ENCODE measurements at regions not wholly inside any gene's neighbourhood (a gene's known extent, or its start where the extent isn't known, plus 50 kb on each side); places are given as distances from the start of the nearest gene placed in this dataset.

- H2AFZ ChIP-seq (ENCODE audit: low read length) = no peak overlapping the region
These were observed 84.1 kb upstream of the NCKAP5 start for GRCh38 chr2:133652398-133652797.

GRCh38 chr2:133653056-133653455 lies 84.8 kb upstream of the NCKAP5 start:
- TF ChIP-seq EZH2 (IDR thresholded peaks at IDR 0.05; ENCODE audit: borderline replicate concordance, low read length) (no peak), CTCF (IDR thresholded peaks at IDR 0.05; ENCODE audit: low read length) (no peak)
- H3K9me2 ChIP-seq (ENCODE audit: low read depth, low read length) = no peaks in the 10 kb centered on the region
- no peak overlapping the region for H3K27ac ChIP-seq (ENCODE audit: low read depth, low read length, poor library complexity, severe bottlenecking)

More at GRCh38 chr2:133652398-133652797, 84.1 kb upstream of the NCKAP5 start:
- Histone ChIP-seq H3K4me2 (ENCODE audit: low read length) (no peak overlapping the region), H3K79me2 (ENCODE audit: insufficient read depth, low read length) (no peaks in the 10 kb centered on the region), H3K4me3 (ENCODE audit: low read depth, low read length, poor library complexity, severe bottlenecking) (no peak overlapping the region), H3F3A (ENCODE audit: insufficient read depth, low read length) (no peaks in the 10 kb centered on the region), H3K36me3 (ENCODE audit: insufficient read depth, low read length) (no peaks in the 10 kb centered on the region), H3K9me3 (ENCODE audit: low read length) (no peaks in the 10 kb centered on the region), H3K4me1 (ENCODE audit: insufficient read depth, low read length, severe bottlenecking) (no peaks in the 10 kb centered on the region), H3K27me3 (ENCODE audit: insufficient read depth, low read length) (no peaks in the 10 kb centered on the region), H3K9ac (ENCODE audit: low read length) (no peak overlapping the region), H3K9me2 (ENCODE audit: low read depth, low read length) (no peaks in the 10 kb centered on the region), H3K27ac (ENCODE audit: low read depth, low read length, poor library complexity, severe bottlenecking) (no peak overlapping the region), H4K20me1 (ENCODE audit: insufficient read depth, low read length) (no peaks in the 10 kb centered on the region)
- TF ChIP-seq CTCF (IDR thresholded peaks at IDR 0.05; ENCODE audit: low read length) = no peak
- TF ChIP-seq EZH2 (IDR thresholded peaks at IDR 0.05; ENCODE audit: borderline replicate concordance, low read length) = no peak

GRCh38 chr2:133654949-133655348 lies 86.7 kb upstream of the NCKAP5 start:
- H3K79me2 ChIP-seq (ENCODE audit: insufficient read depth, low read length) = no peaks in the 10 kb centered on the region
- TF ChIP-seq CTCF (IDR thresholded peaks at IDR 0.05; ENCODE audit: low read length) (no peak), EZH2 (IDR thresholded peaks at IDR 0.05; ENCODE audit: borderline replicate concordance, low read length) (no peak)
- no peaks in the 10 kb centered on the region for H3K36me3 ChIP-seq (ENCODE audit: insufficient read depth, low read length)
- no peaks in the 10 kb centered on the region for H3K9me2 ChIP-seq (ENCODE audit: low read depth, low read length)
- H3K27ac ChIP-seq (ENCODE audit: low read depth, low read length, poor library complexity, severe bottlenecking) = no peak overlapping the region
- no peaks in the 10 kb centered on the region for H4K20me1 ChIP-seq (ENCODE audit: insufficient read depth, low read length)
- no peak overlapping the region for H3K4me3 ChIP-seq (ENCODE audit: low read depth, low read length, poor library complexity, severe bottlenecking)
- H3K9me3 ChIP-seq (ENCODE audit: low read length) = no peaks in the 10 kb centered on the region
- no peaks in the 10 kb centered on the region for H3K27me3 ChIP-seq (ENCODE audit: insufficient read depth, low read length)
- no peak overlapping the region for H3K4me2 ChIP-seq (ENCODE audit: low read length)
- no peak overlapping the region for H3K9ac ChIP-seq (ENCODE audit: low read length)
- no peaks in the 10 kb centered on the region for H3K4me1 ChIP-seq (ENCODE audit: insufficient read depth, low read length, severe bottlenecking)
- no peak overlapping the region for H2AFZ ChIP-seq (ENCODE audit: low read length)
- no peaks in the 10 kb centered on the region for H3F3A ChIP-seq (ENCODE audit: insufficient read depth, low read length)

More at GRCh38 chr2:133653056-133653455, 84.8 kb upstream of the NCKAP5 start:
- H4K20me1 ChIP-seq (ENCODE audit: insufficient read depth, low read length) = no peaks in the 10 kb centered on the region
- no peaks in the 10 kb centered on the region for H3F3A ChIP-seq (ENCODE audit: insufficient read depth, low read length)
- no peak overlapping the region for H3K4me2 ChIP-seq (ENCODE audit: low read length)
- H3K79me2 ChIP-seq (ENCODE audit: insufficient read depth, low read length) = no peaks in the 10 kb centered on the region
- H3K4me1 ChIP-seq (ENCODE audit: insufficient read depth, low read length, severe bottlenecking) = no peaks in the 10 kb centered on the region
- H3K4me3 ChIP-seq (ENCODE audit: low read depth, low read length, poor library complexity, severe bottlenecking) = no peak overlapping the region
- H3K9me3 ChIP-seq (ENCODE audit: low read length) = no peaks in the 10 kb centered on the region
- H3K36me3 ChIP-seq (ENCODE audit: insufficient read depth, low read length) = no peaks in the 10 kb centered on the region
- no peak overlapping the region for H2AFZ ChIP-seq (ENCODE audit: low read length)
- no peak overlapping the region for H3K9ac ChIP-seq (ENCODE audit: low read length)
- H3K27me3 ChIP-seq (ENCODE audit: insufficient read depth, low read length) = no peaks in the 10 kb centered on the region
